Central memory CD8-positive, alpha-beta T cell (primary cell): ENCODE measurements at regions not wholly inside any gene's neighbourhood (a gene's known extent, or its start where the extent isn't known, plus 50 kb on each side); places are given as distances from the start of the nearest gene placed in this dataset.

Experiments used
- ATAC-seq: fragments of 150-1000 bp; cut with Tn5 transposase; replicated peaks from 2 replicates; pipeline ENCODE4 v1.10.0; 2022; ENCODE audit warnings: mild to moderate bottlenecking, moderate FRiP score, moderate number of reproducible peaks; ENCODE audit not compliant: poor library complexity, severe bottlenecking; ENCODE audit errors: extremely low read depth
- DNase-seq, 2 donors: peaks; one replicate each; pipeline ENCODE4 v3.0.0; 2021; ENCODE audit warnings: low spot score in 2 of 2
- H3K27ac Mint-ChIP-seq: one replicate; pipeline ENCODE4 v1.8.0; 2022; ENCODE audit warnings: low read depth, mild to moderate bottlenecking, moderate library complexity, mixed read lengths
- H3K27me3 Mint-ChIP-seq: one replicate; pipeline ENCODE4 v1.8.0; 2022; ENCODE audit warnings: mixed read lengths
- H3K36me3 Mint-ChIP-seq: one replicate; pipeline ENCODE4 v1.8.0; 2022; ENCODE audit warnings: mild to moderate bottlenecking, moderate library complexity, mixed read lengths; ENCODE audit not compliant: insufficient read depth
- H3K4me1 Mint-ChIP-seq: one replicate; pipeline ENCODE4 v1.8.0; 2022; ENCODE audit warnings: mixed read lengths
- H3K4me3 Mint-ChIP-seq: one replicate; pipeline ENCODE4 v1.8.0; 2022; ENCODE audit warnings: mild to moderate bottlenecking, moderate library complexity, mixed read lengths
- H3K9me3 Mint-ChIP-seq: one replicate; pipeline ENCODE4 v1.8.0; 2022; ENCODE audit warnings: mixed read lengths

GRCh38 chr14:66380143-66380542 is 106.0 kb upstream of the CCDC196 start:
- no peaks in the 10 kb centered on the region for H3K9me3 Mint-ChIP-seq
- H3K4me1 Mint-ChIP-seq, result no peaks in the 10 kb centered on the region
- DNase-seq (no peak), ATAC-seq (no peak)
- no peaks in the 10 kb centered on the region for H3K36me3 Mint-ChIP-seq
- H3K4me3 Mint-ChIP-seq, result no peak overlapping the region
- H3K27me3 Mint-ChIP-seq, result no peaks in the 10 kb centered on the region
- no peak overlapping the region for H3K27ac Mint-ChIP-seq

- no peaks in the 10 kb centered on the region for H3K36me3 Mint-ChIP-seq
- no peak for DNase-seq
- H3K27ac Mint-ChIP-seq, result no peak overlapping the region
- ATAC-seq, result no peak
- H3K4me3 Mint-ChIP-seq, result no peak overlapping the region
- no peaks in the 10 kb centered on the region for H3K9me3 Mint-ChIP-seq
- H3K4me1 Mint-ChIP-seq, result no peaks in the 10 kb centered on the region
- no peaks in the 10 kb centered on the region for H3K27me3 Mint-ChIP-seq
Observed at GRCh38 chr14:66381755-66382154, 104.4 kb upstream of the CCDC196 start.

GRCh38 chr14:66383257-66383656 is 102.9 kb upstream of the CCDC196 start:
- Mint-ChIP-seq H3K27me3 (peaks cover 1% of the 10 kb centered on the region), H3K36me3 (no peaks in the 10 kb centered on the region), H3K27ac (no peak overlapping the region), H3K9me3 (no peaks in the 10 kb centered on the region), H3K4me3 (no peak overlapping the region), H3K4me1 (no peaks in the 10 kb centered on the region)
- no peak for DNase-seq
- ATAC-seq, result no peak

- H3K36me3 Mint-ChIP-seq, result no peaks in the 10 kb centered on the region
Observed at GRCh38 chr14:66383771-66384170, 102.4 kb upstream of the CCDC196 start.

GRCh38 chr14:66388516-66388915 is 97.7 kb upstream of the CCDC196 start:
- H3K4me3 Mint-ChIP-seq, result no peak overlapping the region
- DNase-seq (no peak), ATAC-seq (no peak)
- H3K9me3 Mint-ChIP-seq, result no peaks in the 10 kb centered on the region
- H3K4me1 Mint-ChIP-seq, result no peaks in the 10 kb centered on the region
- peaks cover 1% of the 10 kb centered on the region for H3K36me3 Mint-ChIP-seq
- H3K27ac Mint-ChIP-seq, result no peak overlapping the region
- H3K27me3 Mint-ChIP-seq, result peaks cover 37% of the 10 kb centered on the region

More at GRCh38 chr14:66383771-66384170, 102.4 kb upstream of the CCDC196 start:
- ATAC-seq (no peak), DNase-seq (no peak)
- peaks cover 6% of the 10 kb centered on the region for H3K27me3 Mint-ChIP-seq
- H3K4me1 Mint-ChIP-seq, result no peaks in the 10 kb centered on the region
- H3K4me3 Mint-ChIP-seq, result no peak overlapping the region
- H3K27ac Mint-ChIP-seq, result no peak overlapping the region
- H3K9me3 Mint-ChIP-seq, result no peaks in the 10 kb centered on the region

GRCh38 chr14:66389481-66389880 is 96.7 kb upstream of the CCDC196 start:
- no peaks in the 10 kb centered on the region for H3K4me1 Mint-ChIP-seq
- ATAC-seq (no peak), DNase-seq (no peak)
- no peak overlapping the region for H3K27ac Mint-ChIP-seq
- H3K9me3 Mint-ChIP-seq, result no peaks in the 10 kb centered on the region
- H3K36me3 Mint-ChIP-seq, result peaks cover 1% of the 10 kb centered on the region
- H3K27me3 Mint-ChIP-seq, result peaks cover 37% of the 10 kb centered on the region
- H3K4me3 Mint-ChIP-seq, result no peak overlapping the region

- Mint-ChIP-seq H3K9me3 (no peaks in the 10 kb centered on the region), H3K27me3 (peaks cover 17% of the 10 kb centered on the region), H3K27ac (no peak overlapping the region), H3K4me3 (no peak overlapping the region), H3K36me3 (no peaks in the 10 kb centered on the region), H3K4me1 (peaks cover 5% of the 10 kb centered on the region)
- ATAC-seq (peak; percentile 81), DNase-seq (peak in 1 of 2 donors; percentile 10)
Observed at GRCh38 chr14:66395300-66395699, 90.9 kb upstream of the CCDC196 start.

GRCh38 chr14:66396164-66396563 is 90.0 kb upstream of the CCDC196 start:
- H3K4me1 Mint-ChIP-seq, result peaks cover 5% of the 10 kb centered on the region
- no peak for ATAC-seq

GRCh38 chr14:66398437-66398836 is 87.7 kb upstream of the CCDC196 start:
- Mint-ChIP-seq H3K4me1 (peaks cover 5% of the 10 kb centered on the region), H3K27ac (no peak overlapping the region), H3K9me3 (no peaks in the 10 kb centered on the region), H3K36me3 (no peaks in the 10 kb centered on the region), H3K27me3 (no peaks in the 10 kb centered on the region), H3K4me3 (no peak overlapping the region)
- ATAC-seq, result no peak
- DNase-seq, result no peak

More at GRCh38 chr14:66396164-66396563, 90.0 kb upstream of the CCDC196 start:
- Mint-ChIP-seq H3K36me3 (no peaks in the 10 kb centered on the region), H3K4me3 (no peak overlapping the region), H3K27ac (no peak overlapping the region), H3K9me3 (no peaks in the 10 kb centered on the region), H3K27me3 (peaks cover 15% of the 10 kb centered on the region)
- no peak for DNase-seq

GRCh38 chr14:66401449-66402095 is 84.6 kb upstream of the CCDC196 start:
- DNase-seq, result no peak
- Mint-ChIP-seq H3K4me3 (no peak overlapping the region), H3K36me3 (no peaks in the 10 kb centered on the region)

GRCh38 chr14:66403183-66403582 is 83.0 kb upstream of the CCDC196 start:
- no peaks in the 10 kb centered on the region for H3K9me3 Mint-ChIP-seq
- ATAC-seq (no peak), DNase-seq (no peak)
- H3K27me3 Mint-ChIP-seq, result no peaks in the 10 kb centered on the region
- no peaks in the 10 kb centered on the region for H3K4me1 Mint-ChIP-seq
- no peak overlapping the region for H3K27ac Mint-ChIP-seq
- H3K4me3 Mint-ChIP-seq, result no peak overlapping the region
- H3K36me3 Mint-ChIP-seq, result no peaks in the 10 kb centered on the region

More at GRCh38 chr14:66401449-66402095, 84.6 kb upstream of the CCDC196 start:
- no peak for ATAC-seq
- Mint-ChIP-seq H3K9me3 (no peaks in the 10 kb centered on the region), H3K27ac (no peak overlapping the region), H3K27me3 (no peaks in the 10 kb centered on the region), H3K4me1 (no peaks in the 10 kb centered on the region)

GRCh38 chr14:66404051-66404545 is 82.1 kb upstream of the CCDC196 start:
- Mint-ChIP-seq H3K27ac (no peak overlapping the region), H3K27me3 (no peaks in the 10 kb centered on the region), H3K4me1 (no peaks in the 10 kb centered on the region), H3K36me3 (no peaks in the 10 kb centered on the region), H3K4me3 (no peak overlapping the region), H3K9me3 (no peaks in the 10 kb centered on the region)
- DNase-seq (no peak), ATAC-seq (no peak)

- Mint-ChIP-seq H3K27ac (no peak overlapping the region), H3K4me3 (no peak overlapping the region)
Observed at GRCh38 chr14:66405158-66405557, 81.0 kb upstream of the CCDC196 start.

More at GRCh38 chr14:66405158-66405557, 81.0 kb upstream of the CCDC196 start:
- no peaks in the 10 kb centered on the region for H3K27me3 Mint-ChIP-seq
- H3K36me3 Mint-ChIP-seq, result no peaks in the 10 kb centered on the region
- no peak for ATAC-seq
- H3K4me1 Mint-ChIP-seq, result no peaks in the 10 kb centered on the region
- H3K9me3 Mint-ChIP-seq, result no peaks in the 10 kb centered on the region
- DNase-seq, result no peak
